Upper lobe of left lung (tissue), 4 donors: ENCODE measurements at regions not wholly inside any gene's neighbourhood (a gene's known extent, or its start where the extent isn't known, plus 50 kb on each side); places are given as distances from the start of the nearest gene placed in this dataset.

ENCODE experiments used
- CTCF ChIP-seq, 6 experiments: fragments of 450-650 bp in 4 of 6; fragments of 200-600 bp in 2 of 6; sonication (generic) in 2 of 6; IDR thresholded peaks; one replicate each; pipeline ENCODE4 v1.5.1; 2016 to 2019; ENCODE audit warnings: antibody characterized with exemption in 6 of 6
- POLR2A ChIP-seq, 4 donors: fragments of 450-650 bp; IDR thresholded peaks; one replicate each; pipeline ENCODE4 v1.5.1; 2016 to 2017; ENCODE audit warnings: antibody characterized with exemption in 4 of 4, mild to moderate bottlenecking in 2 of 4

DNA sequence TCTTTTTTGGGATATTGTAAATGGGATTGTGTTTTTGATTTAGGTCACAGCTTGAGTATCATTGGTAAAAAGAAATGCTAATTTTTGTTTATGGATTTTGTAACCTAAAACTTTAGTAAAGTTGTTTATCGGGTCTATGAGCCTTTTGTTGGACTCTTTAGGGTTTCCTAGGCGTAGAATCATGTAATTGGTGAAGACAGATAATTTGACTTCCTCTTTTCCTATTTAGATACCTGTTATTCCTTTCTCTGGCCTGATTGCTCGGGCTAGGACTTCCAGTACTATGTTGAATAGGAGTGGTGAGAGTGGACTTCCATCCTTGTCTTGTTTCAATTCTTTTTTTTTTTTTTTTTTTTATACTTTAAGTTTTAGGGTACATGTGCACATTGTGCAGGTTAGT, 149.0 kb downstream of the QPCT start:
- no peak for TF ChIP-seq POLR2A (IDR thresholded peaks at IDR 0.05)
- TF ChIP-seq CTCF (IDR thresholded peaks at IDR 0.05): no peak
